DMS114 treated with DMSO at 0.1 percent for 48 hours (cell line): ENCODE measurements at regions not wholly inside any gene's neighbourhood (a gene's known extent, or its start where the extent isn't known, plus 50 kb on each side); places are given as distances from the start of the nearest gene placed in this dataset.
"Not testable (repeated sequence)": the region's sequence is repeated elsewhere in the genome, so short reads cannot be mapped to it uniquely, and the experiment has no call there.

Experiments used
- DNase-seq: peaks from one replicate; lab custom pipeline; 2025; ENCODE audit not compliant: unreplicated experiment; lab: John Stamatoyannopoulos, UW

DNA sequence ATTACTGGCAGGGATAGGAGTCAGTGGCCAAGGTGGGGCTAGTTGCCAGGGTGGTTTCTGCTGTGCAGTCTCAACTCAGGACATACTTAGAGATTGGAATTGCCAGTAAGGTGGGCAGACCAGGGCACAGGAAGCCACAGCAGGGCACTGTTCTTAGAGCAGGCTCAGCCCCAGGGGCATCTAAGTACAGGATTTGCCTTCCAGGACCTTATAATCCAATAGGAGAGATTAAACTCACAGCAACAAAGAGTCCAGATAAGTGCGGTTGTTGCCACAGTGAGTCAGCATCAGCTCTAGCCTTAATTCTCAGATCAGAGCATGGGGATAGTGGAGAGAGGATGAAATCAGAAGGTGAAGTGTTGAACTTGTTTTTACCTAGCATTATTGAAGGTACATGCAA is 265.8 kb upstream of the TRPC7 start:
- no peak for DNase-seq

DNA sequence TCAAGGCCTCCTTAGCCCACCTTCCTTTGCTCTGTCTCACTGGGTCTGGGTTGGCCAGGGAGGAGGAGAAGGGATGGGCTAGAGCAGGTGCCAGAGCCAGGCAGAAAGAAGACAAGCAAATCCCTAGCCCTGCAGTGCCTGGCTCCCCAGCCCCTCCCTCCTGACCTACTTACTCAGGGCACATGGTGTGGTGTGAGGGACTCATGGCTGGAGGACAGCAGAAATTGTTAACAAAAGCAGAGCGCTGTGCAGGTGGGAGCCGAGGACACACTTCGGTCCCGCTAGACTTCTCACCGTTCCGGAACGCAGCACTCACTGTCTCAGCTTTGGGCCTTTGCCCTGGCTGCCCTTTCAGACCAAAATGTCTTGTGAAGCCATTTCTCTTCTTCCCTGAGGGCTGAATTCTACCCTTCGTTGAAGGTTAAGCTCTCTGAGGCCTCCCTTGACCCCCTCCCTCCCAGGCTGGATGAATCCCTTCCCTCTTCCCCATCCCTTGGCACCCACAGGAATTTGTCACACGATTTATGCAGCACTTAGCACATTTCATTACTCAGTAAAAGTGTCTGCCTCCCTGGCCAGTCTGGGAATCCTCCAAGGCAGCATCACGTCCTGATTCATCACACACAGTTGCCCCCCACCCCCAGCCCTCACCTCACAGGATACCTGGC is 263.9 kb upstream of the TRPC7 start:
- DNase-seq = no peak

DNA sequence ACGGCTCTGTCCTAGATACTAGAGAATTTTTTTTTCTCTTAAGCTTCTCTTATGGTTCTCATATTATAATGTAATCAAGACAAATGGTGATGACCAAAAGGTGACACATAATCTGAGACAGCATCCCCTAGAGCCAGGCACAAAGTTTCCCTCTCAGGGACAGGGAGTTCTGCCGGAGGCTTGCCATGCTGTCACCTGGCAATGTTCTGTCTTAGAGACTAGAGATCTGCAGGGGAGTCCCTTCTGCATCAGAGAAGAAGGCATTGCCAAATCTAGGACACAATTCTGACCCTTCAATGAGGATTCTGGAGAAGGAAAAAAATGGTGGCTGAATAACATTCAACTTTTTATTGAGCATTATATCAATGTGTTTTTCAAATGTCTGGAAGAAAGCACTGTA is 261.2 kb upstream of the TRPC7 start:
- DNase-seq = no peak

DNA sequence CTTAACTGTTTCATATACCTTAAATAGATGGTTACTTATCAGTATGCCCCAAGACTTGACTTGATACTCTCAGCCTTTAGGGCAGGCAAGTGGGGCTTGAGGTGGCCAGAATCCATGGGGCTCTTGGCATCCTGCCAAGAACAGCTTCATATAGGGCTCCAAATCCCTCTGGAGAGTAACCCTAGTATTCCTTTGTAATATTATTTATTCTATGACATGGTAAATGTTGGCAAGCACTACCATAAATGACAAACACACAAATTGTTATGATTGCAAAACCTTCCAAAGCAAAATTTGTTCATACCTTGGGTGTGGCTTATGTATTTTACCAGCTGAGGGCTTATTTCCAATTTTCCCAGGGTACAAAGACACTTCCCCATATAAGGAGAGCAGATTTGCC is 257.4 kb upstream of the TRPC7 start:
- no peak for DNase-seq

DNA sequence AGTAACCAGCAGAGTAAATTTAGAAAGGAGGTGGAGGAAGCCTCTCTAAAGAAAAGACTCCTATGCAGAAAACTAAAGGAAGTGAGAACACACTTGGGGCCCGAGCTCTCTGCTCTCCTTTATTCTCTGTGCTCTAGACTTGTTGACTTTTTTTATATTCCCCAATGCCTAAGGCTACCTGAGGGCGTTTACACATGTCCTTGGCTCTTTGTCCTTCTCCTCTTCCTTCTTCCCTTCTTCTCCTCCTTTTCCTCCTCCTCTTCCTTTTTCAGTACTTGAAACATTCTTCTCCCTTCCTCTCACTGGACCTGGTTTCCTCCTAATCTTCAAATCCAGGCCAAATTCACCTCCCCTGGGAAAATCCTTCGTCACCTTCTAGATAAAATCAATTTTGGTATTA is 256.4 kb upstream of the TRPC7 start:
- DNase-seq = no peak

DNA sequence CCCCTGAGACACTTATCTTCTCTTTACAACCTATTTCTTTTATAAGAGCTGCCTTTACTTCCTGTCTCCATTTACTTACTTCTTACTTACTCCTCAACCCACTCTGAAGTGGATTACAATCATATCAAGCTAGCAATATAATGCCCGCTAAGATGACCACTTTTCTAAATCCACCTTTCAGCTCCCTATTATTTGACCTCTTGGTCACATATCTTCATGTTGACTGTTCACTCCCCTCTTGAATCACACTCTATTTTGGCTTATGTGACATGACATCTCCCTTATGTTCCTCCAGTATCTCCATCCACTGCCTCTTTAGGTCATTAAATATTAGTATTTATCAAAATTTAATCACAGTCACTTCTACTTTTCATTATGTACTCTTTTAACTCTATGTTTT is 255.3 kb upstream of the TRPC7 start:
- no peak for DNase-seq

DNA sequence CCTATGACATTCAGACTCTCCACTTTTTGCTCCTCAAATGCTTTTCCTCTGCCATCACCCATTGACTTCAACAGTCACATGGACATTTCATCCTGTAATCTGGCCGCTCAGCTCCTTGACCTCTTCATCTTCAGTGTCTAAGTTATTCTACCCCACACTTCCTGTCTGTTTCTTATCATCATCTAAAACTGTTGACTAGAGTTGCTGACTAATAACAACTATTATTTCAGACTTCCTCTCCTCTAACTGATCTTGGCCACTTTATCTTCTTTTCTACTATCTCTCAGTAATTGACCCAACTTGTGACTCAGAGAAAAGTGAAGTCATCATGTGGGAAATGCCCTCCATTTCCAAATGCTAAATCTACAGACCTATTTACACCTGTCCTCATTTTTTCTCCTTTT is 254.7 kb upstream of the TRPC7 start:
- DNase-seq = no peak

DNA sequence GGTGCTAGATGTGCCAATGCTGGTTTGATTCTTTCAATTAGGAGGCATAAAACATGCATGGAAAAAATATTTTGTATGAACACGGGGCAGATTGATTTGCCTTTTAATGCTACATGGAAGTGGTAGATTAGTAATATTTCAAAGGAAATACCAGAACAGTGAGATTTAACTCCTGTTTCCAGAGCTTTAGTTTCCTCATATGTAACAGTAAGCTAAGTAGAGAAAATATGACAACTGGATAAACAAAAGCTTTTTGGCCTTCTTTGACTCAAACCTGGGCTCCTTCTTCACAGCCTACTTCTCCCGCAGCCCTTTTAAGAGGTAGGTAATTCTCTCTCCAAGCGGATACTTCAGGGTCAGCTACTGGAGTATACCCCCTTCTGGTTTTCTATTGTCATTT is 254.2 kb upstream of the TRPC7 start:
- DNase-seq = no peak

DNA sequence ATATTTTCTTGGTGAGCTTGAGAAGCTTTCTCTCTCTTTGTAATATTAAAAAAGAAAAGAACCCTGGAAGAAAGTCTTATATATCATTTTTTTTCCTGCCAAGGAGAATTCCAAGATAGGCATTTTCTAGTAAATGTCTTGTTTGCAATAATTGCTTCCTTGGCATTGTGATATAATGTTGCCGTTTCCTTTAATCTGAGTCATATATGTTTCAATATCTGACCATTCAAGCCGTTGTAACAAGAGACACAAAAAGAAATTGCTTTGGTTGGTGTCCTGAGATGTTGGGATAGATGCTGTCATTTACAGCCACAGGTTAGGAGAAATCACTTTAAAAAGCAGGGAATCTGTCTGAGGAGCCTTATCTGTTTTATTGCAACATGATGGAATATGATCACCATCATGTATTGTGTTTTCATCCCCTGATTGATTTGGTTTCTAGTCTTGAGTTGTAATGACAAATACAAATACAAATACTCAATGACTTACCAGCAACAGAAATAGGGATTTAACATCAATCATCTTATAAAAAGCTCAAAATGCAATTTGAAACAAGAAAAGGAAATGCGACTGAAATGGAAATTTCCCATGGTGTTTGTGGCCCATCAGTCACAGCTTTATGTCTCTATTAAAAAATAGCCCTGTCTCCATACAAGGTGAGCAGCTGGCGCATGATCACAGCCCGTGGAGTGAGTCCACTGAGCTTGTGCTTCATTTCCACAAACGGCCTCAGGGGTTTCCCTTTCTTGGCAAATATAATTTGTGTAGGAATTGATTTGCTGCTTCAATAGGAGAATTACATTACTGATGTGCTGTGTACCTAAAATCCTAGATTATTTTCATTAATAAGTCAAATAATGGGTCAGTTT is 250.1 kb upstream of the TRPC7 start:
- no peak for DNase-seq

DNA sequence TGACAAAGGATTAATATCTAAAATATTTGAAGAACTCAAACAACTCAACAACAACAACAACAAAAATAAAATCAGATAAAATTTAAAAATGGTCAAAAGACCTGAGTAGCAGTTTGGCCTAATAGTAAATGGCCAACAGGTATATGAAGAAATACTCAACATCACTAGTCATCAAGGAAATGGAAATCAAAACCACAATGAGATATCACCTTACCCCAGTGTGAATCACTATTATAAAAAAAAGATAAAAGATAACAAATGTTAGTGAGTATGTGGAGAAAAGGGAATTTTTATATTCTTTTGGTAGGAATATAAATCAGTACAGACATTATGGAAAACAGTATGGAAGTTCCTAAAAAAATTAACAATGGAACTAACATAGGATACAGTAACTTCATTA is 247.9 kb upstream of the TRPC7 start:
- no peak for DNase-seq

DNA sequence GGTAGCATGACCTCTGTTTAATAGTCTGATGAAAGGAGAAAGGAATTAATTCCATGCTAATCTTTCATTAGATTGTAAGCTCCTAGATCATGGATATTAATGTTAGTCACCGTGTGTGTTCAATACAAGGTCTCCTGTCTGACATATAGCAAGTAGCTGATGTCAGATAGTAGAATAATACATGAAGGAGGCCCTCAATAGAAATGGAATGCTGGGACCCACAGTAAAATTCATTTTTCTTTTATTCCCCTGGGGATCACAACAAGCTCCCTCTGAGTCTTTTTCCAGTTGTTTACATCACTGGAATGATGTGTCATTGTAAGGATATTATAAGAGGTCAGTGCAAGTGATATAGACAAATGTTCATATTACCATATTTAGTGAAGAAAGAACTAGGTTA is 240.3 kb upstream of the TRPC7 start:
- no peak for DNase-seq

DNA sequence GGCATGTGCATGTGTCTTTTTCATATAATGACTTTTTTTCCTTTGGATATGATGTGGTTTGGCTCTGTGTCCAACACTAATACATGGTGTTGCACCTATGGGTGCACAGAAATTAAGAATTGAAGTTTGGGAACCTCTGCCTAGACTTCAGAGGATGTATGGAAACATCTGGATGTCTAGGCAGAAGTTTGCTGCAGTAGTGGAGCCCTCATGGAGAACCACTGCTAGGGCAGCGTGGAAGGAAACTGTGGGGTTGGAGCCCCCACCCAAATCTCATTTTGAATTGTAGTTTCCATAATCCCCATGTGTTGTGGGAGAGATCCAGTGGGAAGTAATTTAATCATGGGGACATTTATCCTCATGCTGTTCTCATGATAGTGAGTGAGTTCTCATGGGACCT is 235.0 kb upstream of the TRPC7 start:
- no peak for DNase-seq

DNA sequence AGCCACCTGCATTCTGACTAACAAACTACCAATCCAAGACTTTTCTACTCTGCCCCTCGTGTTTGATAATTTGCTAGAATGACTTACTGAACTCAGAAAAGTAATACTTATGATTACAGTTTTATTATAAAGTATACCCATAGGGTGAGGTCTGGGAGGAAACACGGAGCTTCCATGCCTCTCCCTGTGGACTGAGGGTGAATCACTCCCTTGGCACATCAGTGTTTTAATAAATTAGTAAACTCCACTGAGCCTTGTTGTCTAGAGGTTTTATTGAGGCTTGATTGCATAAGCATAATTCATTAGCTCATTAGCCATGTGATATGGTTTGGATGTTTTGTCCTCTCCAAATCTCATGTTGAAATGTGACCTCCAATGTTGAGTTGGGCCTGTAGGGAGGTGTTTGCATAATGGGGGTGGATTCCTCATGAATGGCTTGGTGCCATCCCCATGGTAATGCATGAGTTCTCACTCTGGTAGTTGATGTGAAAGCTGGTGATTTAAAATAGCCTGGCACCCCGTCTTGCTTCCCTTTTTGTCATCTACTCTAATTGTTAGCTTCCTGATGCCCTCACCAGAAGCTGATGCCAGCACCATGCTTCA is 233.6 kb upstream of the TRPC7 start:
- no peak for DNase-seq

DNA sequence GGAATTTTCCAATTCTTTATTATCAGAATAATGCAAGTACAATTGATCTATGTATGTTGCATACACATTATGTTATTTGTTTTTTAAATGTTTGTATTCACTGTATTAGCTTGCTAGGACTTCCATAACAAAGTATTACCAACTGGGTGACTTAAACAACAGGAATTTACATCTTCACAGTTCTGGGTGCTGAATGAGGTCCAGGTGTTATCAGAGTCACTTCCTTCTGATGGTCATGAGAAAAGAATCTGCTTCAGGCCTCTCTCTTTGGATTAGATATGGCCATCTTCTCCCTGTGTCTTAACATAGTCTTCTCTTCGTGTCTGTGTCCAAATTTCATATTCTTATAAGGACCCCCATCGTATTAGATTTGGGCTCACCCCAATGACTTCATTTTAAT is 229.1 kb upstream of the TRPC7 start:
- DNase-seq = no peak

DNA sequence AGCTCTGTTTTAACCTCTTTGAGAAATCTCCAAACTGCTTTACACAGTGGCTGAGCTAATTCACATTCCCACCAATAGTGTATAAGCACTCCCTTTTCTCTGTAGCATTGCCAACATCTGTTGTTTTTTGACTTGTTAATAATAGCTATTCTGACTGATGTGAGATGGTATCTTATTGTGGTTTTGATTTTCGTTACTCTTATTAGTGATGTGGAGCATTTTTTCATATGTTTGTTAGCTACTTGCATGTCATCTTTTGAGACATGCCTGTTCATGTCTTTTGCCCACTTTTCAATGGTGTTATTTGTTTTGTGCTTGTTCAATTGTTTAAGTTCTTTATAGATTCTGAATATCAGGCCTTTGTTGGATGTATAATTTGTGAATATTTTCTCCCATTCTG is 225.2 kb upstream of the TRPC7 start:
- no peak for DNase-seq

DNA sequence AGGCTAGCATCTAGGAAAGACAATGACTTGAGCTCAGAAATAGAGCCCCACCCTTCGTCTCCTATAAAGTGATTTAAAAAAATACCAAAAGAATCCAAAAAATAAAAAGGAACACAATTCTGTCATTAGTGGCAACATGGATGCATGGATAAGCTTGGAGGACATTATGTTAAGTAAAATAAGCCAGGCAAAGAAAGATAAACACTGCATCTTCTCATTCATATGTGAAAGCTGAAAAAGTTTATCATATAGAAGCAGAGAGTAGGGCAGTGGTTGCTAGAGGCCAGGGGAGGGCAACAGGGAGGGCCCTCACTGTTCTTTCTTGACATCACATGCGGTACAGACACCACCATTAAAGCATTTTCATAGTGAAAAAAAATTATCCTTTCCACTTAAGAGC is 220.9 kb upstream of the TRPC7 start:
- no peak for DNase-seq

DNA sequence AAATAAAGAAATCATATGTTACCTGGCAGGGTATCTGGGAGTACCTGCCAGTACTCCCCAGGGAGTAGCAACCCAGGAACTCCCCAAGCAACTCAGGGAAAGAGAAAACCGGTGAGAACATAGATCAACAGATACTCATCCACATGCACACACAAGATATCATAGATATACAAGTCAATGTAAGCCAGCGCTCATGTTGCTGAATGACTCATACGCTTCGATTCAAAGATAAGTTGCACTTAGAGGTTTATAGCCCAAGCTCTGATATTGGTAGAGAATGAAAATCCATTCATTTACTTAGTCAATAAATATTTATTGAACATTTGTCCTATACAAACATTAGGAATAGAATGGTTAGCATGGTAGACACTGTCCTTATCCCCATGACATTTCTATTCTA is 219.1 kb upstream of the TRPC7 start:
- DNase-seq = no peak

DNA sequence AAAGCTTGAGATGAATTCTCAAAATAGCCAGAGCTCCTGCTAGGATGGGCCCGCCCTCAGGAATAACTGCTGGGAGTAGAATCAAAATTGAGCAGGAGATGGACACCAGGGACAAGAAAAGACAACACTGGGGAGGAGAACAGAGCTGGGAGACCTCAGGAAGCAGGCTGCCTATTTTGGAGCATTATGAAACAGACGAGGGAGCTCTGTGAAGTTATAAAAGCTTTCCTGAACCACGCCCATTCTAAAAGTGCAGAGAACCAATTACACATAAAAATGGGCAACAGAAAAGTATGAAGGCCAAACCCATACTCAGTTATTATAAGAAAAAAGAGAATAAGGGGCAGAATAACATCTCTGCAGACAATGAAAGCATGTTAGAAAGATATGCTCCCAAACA is 213.9 kb upstream of the TRPC7 start:
- no peak for DNase-seq

DNA sequence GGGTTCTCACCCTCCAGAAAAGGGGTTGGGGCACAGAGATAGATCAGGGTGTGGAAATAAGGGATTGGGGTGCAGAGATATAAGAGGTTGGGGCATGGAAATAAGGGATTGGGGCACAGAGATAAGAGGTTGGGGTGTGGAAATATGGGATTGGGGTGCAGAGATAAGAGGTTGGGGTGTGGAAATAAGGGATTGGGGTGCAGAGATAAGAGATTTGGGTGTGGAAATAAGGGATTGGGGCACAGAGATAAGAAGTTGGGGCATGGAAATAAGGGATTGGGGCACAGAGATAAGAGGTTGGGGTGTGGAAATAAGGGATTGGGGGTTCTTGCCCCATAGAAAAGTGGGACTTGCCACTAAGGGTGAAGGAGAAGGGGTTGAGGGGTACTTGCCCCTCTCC is 204.5 kb upstream of the TRPC7 start:
- not testable (repeated sequence) for DNase-seq

DNA sequence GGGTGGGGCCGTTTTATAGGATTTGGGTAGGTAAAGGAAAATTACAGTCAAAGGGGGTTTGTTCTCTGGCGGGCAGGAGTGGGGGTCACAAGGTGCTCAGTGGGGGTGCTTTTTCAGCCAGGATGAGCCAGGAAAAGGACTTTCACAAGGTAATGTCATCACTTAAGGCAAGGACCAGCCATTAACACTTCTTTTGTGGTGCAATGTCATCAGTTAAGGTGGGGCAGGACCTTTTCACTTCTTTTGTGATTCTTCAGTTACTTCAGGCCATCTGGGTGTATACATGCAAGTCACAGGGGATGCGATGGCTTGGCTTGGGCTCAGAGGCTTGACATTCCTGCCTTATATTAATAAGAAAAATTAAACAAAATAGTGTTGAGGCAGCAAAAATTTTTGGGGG is 200.1 kb upstream of the TRPC7 start:
- not testable (repeated sequence) for DNase-seq

DNA sequence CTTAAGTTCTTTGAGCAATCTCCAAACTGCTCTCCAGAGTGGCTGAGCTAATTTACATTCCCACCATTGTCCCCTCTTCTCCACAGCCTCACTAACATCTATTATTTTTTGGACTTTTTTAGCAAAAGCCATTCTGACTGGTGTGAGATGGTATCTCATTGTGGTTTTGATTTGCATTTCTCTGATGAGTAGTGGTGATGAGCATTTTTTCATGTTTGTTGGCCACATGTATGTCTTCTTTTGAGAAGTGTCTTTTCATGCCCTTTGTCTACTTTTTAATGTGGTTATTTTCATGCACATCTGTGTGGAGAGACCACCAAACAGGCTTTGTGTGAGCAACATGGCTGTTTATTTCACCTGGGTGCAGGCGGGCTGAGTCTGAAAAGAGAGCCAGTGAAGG is 199.7 kb upstream of the TRPC7 start:
- DNase-seq = not testable (repeated sequence)

DNA sequence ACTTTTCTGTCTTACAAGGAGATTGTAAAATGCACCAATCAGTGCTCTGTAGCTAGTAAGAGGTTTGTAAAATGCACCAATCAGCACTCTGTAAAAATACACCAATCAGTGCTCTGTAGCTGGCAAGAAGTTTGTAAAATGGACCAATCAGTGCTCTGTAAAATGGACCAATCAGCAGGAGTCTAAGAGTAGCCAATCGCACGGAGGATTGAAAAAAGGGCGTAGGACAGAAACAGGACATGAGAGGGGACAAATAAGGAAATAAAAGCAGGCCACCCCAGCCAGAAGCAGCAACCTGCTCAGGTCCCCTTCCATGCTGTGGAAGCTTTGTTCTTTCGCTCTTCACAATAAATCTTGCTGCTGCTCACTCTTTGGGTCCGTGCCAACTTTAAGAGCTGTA is 199.1 kb upstream of the TRPC7 start:
- not testable (repeated sequence) for DNase-seq
